ENCODE measurements at regions not wholly inside any gene's neighbourhood (a gene's known extent, or its start where the extent isn't known, plus 50 kb on each side); places are given as distances from the start of the nearest gene placed in this dataset.
"Not testable (repeated sequence)": the region's sequence is repeated elsewhere in the genome, so short reads cannot be mapped to it uniquely, and the experiment has no call there.

DNA sequence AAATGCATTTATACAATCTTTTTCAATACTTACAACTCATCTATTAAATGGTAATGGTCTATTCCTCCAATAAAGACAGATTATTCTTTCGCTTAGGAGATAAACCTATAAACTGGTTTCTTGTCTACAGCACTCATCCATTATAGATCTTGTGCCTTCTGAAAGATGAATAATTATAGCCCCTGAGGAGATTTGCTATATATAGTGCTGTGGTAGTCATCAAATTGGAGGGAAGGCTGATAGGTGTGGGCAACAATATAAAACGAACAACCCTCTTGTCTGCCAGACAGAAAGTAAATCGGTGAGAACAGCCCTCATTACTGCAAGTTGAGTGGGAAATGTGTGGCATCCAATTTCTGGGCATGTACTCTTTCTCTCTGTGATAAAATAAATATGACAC lies 292.5 kb upstream of the CNR1 start:
- no peak for FAIRE-seq
- DNase-seq (ENCODE audit: low spot score) = no peak

DNA sequence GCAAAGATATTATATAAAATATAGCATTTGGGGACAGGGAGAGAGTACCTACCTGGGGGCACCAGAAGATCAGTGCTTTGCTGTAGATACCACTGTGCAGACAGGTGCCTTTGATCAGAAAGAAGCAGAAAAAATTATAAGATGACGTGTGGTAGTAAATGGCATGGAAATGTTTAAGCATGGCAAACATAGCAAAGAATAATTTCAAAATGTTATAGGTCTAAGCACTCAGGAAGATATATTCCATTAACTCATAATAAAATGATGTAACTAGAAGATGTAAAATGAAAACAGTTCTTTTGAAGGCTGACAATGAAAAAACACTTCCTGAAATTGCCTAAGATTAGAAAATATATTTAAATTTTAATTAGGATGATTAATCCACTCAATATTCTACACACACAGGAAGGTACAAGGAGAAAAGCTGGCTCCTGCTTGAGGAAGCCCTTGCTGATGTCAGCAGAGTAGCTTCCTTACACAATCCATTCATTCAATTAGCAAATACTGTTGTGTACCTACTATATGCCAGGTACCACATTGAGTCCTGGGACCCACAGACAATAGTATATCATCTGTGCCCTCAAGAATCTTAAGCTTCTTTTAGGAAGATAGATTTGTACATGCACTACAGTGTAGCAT lies 290.2 kb upstream of the CNR1 start:
- FAIRE-seq = no peak

DNA sequence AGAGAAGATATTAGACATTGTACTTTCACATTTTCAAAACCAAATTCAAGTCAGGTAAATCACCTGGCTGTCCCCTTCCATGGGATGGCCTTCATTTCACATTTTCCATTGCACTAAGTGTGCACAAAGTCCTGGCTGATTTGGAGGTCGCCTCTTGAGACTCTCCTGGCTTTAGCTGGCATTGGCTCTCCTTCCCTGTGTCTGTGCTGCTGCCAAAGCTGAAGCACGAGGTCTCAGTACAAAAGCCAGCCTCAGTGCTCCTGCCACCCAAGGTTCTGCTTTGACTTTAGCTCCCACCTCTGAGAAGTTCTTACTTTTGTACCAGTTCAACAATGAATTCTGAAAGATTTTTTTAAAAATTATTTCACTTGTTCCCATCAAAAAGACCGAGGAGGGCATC lies 289.2 kb upstream of the CNR1 start:
- FAIRE-seq (no peak), DNase-seq (ENCODE audit: low spot score) (no peak)

More for the DNA sequence above, 290.2 kb upstream of the CNR1 start:
- no peak for DNase-seq (ENCODE audit: low spot score)

DNA sequence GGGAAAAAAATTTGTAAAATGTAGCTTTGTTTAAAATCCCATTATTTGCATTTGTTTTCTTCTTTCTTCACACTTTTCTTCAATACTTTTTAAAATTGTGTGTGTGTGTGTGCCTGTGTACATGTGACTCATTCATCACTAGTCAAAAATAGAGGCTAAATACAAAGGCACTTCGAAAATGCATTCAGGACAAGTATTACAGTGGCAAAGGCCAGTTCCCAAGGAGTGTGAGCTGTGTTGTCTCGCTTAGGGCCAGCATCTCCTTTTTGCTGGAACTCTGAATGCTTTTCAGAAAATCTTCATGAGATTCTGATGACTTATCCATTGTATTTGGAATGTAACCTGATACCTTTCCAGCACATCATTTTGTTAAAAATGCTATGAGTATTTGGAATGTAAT lies 288.5 kb upstream of the CNR1 start:
- DNase-seq (ENCODE audit: low spot score) (no peak), FAIRE-seq (no peak)

DNA sequence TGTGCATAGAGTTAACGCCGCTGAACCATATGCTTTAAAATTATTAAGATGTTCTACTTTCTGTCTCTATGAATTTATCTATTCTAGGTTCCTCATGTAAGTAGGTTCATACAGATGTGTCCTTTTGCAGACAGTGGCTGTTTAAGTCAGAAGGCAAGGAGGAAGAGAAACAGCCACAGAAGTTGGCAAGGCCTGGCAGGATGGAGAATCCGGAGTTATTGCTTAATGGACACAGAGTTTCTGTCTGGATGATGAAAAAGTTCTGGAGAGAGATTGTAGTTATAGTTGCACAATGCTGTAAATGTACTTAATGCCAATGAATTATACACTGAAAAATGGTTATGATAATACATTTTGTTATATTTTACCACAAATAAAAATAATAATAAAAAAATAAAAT lies 283.6 kb upstream of the CNR1 start:
- no peak for DNase-seq (ENCODE audit: low spot score)
- FAIRE-seq = no peak

DNA sequence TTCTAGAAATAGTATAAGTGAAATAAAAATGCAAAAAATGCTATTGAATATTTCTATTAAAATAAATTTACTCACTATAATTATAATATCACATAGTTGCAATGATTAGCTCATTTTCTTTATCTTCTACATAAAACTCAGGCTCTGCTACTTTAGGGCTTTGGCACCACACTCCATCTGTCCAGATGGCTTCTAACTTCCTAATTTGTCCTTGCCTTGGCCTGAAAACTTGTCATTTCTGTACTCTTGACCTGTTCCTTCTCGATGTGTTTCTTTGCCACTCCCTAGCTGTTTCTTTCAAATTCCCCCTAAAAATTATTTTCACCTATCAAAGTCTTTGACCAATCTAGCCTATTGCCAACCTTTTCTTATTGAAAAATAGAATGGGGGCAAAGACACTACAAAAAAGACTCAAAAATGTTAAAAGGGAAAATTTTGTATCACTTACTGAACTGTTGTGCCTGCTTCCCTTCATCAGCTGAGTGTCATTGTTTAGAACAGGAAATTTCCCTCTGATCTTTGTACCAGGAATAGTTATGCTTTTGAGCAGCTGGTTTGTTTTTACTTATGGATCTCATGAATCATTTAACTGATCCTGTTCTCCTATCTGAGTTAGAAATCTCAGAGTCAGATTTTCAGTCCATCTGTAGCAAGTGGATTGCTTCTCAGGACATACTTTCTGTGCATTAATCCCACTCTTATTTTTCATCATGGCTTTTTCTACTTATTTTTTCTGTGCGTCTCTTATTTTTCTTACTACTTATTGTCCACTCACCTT lies 279.2 kb upstream of the CNR1 start:
- FAIRE-seq = no peak
- DNase-seq (ENCODE audit: low spot score) = no peak

DNA sequence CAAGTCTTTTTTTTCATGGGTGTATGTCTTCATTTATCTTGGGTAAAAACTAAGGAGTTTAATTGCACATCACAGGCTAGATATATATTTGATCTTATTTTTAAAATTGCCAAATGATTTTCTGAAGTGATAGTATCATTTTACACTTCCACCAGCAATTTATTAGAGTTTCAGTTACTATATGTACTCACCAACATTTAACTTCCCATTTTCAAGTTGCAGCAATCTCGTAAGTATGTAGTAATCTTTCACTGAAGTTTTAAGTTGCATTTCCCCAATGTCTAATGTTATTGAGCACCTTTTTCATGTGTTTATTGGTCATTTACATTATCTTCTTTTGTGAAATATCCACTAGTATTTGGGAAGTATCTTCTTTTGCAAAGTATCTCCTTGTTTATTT lies 277.4 kb upstream of the CNR1 start:
- no peak for DNase-seq (ENCODE audit: low spot score)

DNA sequence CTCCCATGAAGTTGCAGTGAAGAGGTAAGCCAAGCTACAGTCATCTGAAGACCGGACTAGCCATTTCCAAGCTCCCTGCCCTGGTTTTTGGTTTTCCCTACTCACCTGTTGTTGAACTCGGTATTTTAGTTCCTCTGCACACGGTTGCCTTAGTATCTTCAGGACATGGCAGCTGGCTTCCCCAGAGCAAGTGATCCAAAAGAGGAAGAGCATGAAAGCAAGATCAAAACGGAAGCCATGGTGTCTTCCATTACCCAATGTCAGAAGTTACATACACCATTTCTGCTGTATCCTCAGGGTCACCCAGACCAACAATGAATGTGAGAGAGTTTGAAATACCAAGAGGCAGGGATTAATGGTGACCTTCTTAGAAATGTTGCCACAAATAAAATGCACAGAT lies 276.6 kb upstream of the CNR1 start:
- FAIRE-seq (no peak), DNase-seq (ENCODE audit: low spot score) (no peak)

More for the DNA sequence above, 277.4 kb upstream of the CNR1 start:
- no peak for FAIRE-seq

DNA sequence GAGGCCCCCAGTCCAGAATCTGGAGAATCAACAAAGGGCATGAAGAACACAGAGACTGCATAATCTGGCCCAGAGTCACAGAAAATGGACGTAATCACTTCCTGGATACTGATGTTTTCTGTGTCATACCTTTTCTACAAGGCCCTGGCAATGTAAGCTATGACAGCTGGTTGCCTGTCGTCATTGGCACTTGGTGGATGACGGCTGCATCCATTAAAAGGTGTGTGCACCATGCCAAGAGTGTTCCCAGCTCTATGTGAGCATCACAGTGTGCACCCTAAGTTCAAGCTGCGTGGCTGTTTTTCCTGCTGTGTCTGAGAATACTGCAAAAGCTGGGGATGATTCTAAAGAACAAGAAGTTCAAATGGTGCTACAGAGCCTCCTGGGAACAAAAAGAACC lies 275.2 kb upstream of the CNR1 start:
- no peak for DNase-seq (ENCODE audit: low spot score)

DNA sequence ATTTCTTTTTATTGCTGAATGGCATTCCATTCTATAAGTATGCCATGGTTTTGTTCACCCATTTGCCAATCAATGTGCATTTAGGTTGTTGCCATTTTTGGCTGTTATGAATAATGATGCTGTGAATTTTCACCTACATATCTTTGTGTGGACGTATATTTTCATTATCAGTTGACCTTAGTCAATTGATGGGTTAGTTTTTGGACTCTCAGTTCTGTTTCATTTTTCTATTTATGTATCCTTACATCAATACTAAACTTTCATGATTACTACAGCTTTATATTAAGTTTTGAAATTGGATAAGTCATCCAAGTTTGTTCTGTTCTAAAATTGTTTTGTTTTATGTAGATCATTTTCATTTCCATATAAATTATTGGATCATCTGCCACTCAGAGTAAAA lies 261.9 kb upstream of the CNR1 start:
- DNase-seq (ENCODE audit: low spot score) (no peak), FAIRE-seq (no peak)

More for the DNA sequence above, 275.2 kb upstream of the CNR1 start:
- FAIRE-seq = no peak

DNA sequence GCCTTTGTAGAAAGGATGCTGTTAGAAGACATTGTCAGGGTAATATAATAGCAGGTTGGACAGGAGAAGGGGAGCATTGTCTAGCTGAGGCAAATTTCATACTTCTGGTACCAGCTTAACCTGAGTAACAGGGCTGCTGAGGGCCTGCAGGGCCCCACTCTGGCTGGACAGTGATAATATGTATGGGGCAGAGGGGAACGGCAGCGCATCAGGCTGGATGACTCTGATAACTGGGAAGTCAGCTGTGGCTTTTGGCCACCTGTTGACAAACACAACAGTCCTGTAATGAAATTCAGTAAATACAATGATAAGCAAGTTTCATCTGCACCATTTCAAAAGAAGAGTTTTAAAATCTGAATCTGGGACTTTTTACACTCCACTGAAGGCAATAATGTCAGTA lies 259.9 kb upstream of the CNR1 start:
- DNase-seq (ENCODE audit: low spot score) (no peak), FAIRE-seq (no peak)

DNA sequence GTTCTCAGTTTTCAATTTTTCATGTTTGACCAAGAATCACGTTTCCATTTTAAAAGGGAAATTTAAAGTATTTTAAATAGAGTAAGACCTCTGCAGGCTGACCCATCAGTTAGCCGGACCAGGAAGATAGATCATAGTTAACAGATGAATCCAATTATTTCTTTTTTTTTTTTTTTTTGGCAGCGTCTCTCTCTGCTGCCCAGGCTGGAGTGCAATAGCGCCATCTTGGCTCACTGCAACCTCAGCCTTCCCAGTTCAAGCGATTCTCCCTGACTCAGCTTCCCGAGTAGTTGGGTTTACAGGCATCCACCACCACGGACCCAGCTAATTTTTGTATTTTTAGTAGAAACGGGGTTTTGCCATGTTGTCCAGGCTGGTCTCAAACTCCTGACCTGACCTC lies 256.7 kb upstream of the CNR1 start:
- no peak for FAIRE-seq
- DNase-seq (ENCODE audit: low spot score) = no peak

DNA sequence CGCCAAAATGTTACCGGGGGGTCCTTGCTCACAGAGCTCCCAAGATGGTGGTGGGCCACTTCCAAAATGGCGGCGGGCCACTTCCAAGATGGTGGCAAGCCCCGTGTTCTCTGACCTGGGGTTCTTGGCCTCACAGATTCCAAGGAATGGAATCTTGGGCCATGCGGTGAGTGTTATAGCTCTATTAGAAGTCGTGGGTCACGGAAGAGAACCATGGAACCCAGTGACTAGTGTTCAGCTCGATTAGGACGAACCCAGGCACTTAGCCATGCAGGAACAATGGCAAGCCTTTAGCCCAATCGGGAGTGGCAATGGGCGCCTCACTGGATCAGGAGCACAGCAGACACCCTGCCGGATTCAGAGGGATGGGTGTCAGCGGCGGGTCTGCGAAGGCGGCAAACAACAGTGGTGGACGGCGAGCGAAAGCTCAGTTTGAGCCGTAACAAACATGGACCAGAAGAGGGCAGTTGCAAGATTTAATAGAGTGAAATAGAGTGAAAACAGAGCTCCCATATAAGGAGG lies 254.9 kb upstream of the CNR1 start:
- DNase-seq (ENCODE audit: low spot score); FAIRE-seq: not testable (repeated sequence)

DNA sequence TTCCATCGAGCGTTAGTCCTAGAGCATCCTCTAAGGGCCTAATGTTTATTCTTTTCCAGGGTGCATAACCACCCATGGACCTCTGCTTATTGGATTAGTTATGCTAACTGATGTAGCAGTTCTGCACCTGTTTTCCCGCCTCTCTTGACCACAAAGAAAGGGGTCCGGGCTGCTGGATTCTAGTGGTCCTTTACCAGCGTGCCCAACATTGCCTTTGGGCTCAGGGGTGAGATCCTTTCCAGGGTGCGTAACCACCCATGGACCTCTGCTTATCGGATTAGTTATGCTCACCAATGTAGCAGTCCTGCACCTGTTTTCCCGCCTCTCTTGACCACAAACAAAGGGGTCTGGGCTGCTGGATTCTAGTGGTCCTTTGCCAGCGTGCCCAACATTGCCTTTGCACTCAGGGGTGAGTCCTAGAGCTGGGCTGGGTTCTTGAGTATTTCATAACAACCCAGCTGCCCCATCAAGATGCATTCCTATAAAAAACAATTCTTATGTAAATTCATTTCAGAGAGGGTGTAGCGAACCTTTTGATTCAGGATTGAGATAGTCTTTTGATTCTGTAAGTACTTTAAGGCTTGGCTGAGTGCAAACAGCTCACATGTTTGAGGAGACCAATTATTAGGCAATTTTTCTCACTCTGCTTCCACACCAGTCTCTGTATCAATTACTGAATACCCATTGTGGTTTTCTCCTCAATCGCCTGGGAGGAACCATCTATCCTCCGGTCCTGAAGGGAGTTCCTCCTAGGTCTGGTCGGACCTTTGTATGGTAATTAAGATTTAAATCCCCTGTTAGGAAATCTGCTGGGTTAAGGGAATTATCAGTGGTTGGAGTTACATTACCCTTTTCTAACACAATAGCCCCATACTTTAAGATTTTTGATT lies 253.0 kb upstream of the CNR1 start:
- not testable (repeated sequence) for DNase-seq (ENCODE audit: low spot score); FAIRE-seq

DNA sequence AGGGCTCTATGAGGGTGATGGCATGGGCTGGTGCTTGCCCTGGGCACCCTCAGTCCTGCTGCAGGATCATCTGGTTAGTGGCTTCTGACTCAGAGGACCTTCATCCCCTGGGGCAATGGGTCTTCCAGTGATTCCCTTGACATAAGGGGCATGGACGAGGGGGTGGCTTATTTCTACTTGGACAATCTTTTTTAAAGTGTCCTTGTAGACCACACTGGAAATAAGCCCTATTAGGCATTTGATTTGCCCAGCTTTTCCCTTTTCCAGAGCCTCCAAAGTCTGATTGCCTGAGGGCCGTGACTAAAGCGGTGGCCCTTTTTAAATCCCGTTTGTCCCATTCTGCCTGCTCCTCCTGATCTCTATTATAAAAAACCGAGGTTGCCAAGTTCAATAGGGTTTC lies 251.2 kb upstream of the CNR1 start:
- DNase-seq (ENCODE audit: low spot score); FAIRE-seq: not testable (repeated sequence)

DNA sequence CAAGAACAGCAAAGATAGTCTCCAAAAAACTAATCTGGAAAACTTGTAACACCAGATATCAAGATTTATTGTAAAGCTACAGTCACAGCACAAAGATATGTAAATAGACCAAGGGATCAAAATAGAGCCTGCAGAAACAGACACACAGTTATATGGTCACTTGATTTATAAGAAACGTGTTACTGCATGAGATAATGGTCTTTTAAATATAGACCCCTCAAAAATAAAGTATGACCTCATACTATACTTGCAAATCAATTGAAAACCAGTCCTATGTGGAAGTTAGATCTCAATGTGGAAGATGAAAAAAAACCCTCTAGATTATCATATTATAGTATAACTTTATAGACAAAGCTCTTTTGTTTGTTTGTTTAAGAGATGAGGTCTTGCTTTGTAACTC lies 247.3 kb upstream of the CNR1 start:
- DNase-seq (ENCODE audit: low spot score) (no peak), FAIRE-seq (no peak)

DNA sequence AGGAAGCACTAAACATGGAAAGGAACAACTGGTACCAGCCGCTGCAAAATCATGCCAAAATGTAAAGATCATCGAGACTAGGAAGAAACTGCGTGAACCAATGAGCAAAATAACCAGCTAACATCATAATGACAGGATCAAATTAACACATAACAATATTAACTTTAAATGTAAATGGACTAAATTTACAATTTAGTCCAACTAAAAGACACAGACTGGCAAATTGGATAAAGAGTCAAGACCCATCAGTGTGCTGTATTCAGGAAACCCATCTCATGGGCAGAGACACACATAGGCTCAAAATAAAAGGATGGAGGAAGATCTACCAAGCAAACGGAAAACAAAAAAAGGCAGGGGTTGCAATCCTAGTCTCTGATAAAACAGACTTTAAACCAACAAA lies 242.2 kb upstream of the CNR1 start:
- DNase-seq (ENCODE audit: low spot score); FAIRE-seq: not testable (repeated sequence)

DNA sequence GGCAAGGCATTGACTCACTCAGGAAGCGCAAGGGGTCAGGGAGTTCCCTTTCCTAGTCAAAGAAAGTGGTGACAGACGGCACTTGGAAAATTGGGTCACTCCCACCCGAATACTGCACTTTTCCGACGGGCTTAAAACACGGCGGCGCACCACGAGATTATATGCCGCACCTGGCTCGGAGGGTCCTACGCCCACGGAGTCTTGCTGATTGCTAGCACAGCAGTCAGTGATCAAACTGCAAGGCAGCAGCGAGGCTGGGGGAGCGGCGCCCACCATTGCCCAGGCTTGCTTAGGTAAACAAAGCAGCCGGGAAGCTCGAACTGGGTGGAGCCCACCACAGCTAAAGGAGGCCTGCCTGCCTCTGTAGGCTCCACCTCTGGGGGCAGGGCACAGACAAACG lies 240.5 kb upstream of the CNR1 start:
- not testable (repeated sequence) for FAIRE-seq; DNase-seq (ENCODE audit: low spot score)

DNA sequence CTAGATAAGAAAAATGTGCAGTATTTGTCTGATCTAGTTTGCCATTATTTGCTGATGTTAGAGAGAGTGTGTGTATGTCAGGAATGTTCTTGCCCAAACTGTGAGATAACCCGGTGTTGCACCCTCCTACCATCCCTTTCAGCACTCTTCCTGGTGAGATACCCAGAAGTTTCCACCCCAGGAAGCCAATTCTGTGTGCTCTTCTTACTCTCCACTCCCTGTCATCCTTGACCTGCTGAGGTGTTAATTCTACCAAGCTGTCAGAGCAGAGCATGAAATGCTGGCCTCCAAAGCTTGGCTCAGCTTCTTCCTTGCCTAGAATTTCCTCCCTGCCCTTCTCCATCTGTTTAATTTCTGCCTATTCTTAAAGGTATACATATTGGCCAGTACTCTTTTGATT lies 237.3 kb upstream of the CNR1 start:
- DNase-seq (ENCODE audit: low spot score) (no peak), FAIRE-seq (no peak)

DNA sequence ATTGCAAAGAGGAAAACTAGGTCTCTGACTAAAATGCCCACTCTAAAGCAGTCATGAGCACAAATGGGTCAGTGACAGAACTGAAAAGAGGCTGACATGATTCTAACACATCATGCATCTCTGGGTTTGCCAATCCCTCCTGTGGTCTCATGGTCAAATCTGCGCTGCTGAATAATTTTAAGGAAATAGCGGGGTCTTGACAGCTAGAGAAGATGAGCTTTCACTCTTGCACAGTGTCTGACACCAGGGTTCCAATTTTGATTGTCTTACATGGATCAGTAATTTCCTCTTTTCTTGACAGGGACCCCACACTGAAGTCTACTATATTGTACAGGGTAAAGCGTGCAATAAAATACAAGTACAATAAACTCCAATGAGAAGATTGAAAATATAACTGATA lies 236.8 kb upstream of the CNR1 start:
- no peak for DNase-seq (ENCODE audit: low spot score)

DNA sequence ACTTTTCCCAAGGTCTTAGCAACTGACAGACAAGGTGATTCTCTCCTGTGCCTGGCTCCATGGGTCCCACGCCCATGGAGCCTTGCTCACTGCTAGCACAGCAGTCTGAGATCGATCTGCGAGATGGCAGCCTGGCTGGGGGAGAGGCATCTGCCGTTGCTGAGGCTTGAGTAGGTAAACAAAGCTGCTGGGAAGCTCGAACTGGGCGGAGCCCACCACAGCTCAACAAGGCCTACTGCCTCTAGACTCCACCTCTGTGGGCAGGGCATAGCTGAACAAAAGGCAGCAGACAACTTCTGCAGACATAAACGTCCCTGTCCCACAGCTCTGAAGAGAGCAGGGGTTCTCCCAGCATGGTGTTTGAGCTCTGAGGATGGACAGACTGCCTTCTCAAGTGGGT lies 224.9 kb upstream of the CNR1 start:
- not testable (repeated sequence) for DNase-seq (ENCODE audit: low spot score); FAIRE-seq

More for the DNA sequence above, 236.8 kb upstream of the CNR1 start:
- FAIRE-seq = no peak

DNA sequence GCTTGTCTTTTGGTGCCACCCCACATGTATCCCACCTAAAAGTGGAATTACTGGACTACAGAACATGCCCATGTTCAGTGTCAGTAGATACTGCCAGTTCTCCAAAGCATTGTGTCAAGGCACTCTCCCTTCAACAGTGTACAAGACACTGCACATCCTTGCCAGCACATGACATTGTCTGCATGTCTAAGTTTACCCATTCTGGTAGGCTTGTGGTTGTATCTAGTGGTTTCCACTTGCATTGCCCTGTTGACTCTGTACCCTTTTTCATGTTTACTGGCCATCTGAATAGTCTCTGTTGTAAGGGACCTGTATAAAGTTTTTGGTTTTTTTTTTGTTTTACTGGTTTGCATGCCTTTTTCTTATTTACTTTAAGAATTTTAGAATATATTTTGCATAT lies 222.4 kb upstream of the CNR1 start:
- DNase-seq (ENCODE audit: low spot score) (no peak), FAIRE-seq (no peak)

Data from RCC 7860 (cell line).